ENCODE measurements at regions not wholly inside any gene's neighbourhood (a gene's known extent, or its start where the extent isn't known, plus 50 kb on each side); places are given as distances from the start of the nearest gene placed in this dataset.

DNA sequence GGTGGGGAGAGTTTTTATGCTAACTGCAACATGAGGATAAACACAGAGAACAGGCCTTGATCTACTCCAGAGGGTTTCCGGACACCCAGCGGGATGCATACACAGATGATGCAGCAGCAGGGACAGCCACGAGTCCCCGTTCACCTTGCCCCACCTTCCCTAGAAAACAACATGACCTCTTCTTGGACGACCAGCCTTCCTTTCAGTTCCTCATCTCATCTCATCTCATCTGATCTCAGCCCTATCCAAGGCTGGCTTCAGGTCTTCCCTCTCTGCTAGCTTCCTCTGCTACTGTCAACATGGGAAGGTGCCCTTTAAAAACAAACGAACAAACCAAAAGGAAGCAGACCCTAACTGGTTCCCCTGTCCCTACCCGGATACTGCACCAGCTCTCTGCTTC, 1356.2 kb downstream of the TBC1D22A start:
- TF ChIP-seq, protein P1, sequence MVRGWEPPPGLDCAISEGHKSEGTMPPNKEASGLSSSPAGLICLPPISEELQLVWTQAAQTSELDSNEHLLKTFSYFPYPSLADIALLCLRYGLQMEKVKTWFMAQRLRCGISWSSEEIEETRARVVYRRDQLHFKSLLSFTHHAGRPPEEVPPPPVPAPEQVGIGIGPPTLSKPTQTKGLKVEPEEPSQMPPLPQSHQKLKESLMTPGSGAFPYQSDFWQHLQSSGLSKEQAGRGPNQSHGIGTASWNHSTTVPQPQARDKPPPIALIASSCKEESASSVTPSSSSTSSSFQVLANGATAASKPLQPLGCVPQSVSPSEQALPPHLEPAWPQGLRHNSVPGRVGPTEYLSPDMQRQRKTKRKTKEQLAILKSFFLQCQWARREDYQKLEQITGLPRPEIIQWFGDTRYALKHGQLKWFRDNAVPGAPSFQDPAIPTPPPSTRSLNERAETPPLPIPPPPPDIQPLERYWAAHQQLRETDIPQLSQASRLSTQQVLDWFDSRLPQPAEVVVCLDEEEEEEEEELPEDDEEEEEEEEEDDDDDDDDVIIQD (CRISPR knock-in tag; IDR thresholded peaks at IDR 0.05; ENCODE audit: low read depth) = no peak
- TF ChIP-seq ZNF383 (CRISPR knock-in tag; IDR thresholded peaks at IDR 0.05; ENCODE audit: borderline replicate concordance) (no peak), ZNF232 (CRISPR knock-in tag; IDR thresholded peaks at IDR 0.05; ENCODE audit: borderline replicate concordance) (no peak), ZC3H4 (CRISPR knock-in tag; IDR thresholded peaks at IDR 0.05; ENCODE audit: borderline replicate concordance) (no peak), NCOA2 (CRISPR knock-in tag; IDR thresholded peaks at IDR 0.05) (no peak), ZNF557 (CRISPR knock-in tag; IDR thresholded peaks at IDR 0.05) (no peak), CTCF (CRISPR knock-in tag; IDR thresholded peaks at IDR 0.05) (no peak), U2AF1 (optimal IDR thresholded peaks at IDR 0.05; ENCODE audit: low read depth, low read length) (no peak), CBX5 (CRISPR knock-in tag; IDR thresholded peaks at IDR 0.05; ENCODE audit: borderline replicate concordance) (no peak), FOXJ3 (CRISPR knock-in tag; IDR thresholded peaks at IDR 0.05; ENCODE audit: borderline replicate concordance) (no peak)
- TF ChIP-seq, protein P2, sequence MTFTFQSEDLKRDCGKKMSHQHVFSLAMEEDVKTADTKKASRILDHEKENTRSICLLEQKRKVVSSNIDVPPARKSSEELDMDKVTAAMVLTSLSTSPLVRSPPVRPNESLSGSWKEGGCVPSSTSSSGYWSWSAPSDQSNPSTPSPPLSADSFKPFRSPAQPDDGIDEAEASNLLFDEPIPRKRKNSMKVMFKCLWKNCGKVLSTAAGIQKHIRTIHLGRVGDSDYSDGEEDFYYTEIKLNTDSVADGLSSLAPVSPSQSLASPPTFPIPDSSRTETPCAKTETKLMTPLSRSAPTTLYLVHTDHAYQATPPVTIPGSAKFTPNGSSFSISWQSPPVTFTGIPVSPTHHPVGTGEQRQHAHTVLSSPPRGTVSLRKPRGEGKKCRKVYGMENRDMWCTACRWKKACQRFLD (CRISPR knock-in tag; IDR thresholded peaks at IDR 0.05; ENCODE audit: borderline replicate concordance) = no peak
- TF ChIP-seq, protein P3, sequence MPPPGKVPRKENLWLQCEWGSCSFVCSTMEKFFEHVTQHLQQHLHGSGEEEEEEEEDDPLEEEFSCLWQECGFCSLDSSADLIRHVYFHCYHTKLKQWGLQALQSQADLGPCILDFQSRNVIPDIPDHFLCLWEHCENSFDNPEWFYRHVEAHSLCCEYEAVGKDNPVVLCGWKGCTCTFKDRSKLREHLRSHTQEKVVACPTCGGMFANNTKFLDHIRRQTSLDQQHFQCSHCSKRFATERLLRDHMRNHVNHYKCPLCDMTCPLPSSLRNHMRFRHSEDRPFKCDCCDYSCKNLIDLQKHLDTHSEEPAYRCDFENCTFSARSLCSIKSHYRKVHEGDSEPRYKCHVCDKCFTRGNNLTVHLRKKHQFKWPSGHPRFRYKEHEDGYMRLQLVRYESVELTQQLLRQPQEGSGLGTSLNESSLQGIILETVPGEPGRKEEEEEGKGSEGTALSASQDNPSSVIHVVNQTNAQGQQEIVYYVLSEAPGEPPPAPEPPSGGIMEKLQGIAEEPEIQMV (CRISPR knock-in tag; IDR thresholded peaks at IDR 0.05; ENCODE audit: low read depth) = no peak
- TF ChIP-seq, protein P4, sequence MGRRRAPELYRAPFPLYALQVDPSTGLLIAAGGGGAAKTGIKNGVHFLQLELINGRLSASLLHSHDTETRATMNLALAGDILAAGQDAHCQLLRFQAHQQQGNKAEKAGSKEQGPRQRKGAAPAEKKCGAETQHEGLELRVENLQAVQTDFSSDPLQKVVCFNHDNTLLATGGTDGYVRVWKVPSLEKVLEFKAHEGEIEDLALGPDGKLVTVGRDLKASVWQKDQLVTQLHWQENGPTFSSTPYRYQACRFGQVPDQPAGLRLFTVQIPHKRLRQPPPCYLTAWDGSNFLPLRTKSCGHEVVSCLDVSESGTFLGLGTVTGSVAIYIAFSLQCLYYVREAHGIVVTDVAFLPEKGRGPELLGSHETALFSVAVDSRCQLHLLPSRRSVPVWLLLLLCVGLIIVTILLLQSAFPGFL (CRISPR knock-in tag; IDR thresholded peaks at IDR 0.05) = no peak
- TF ChIP-seq, protein P5, sequence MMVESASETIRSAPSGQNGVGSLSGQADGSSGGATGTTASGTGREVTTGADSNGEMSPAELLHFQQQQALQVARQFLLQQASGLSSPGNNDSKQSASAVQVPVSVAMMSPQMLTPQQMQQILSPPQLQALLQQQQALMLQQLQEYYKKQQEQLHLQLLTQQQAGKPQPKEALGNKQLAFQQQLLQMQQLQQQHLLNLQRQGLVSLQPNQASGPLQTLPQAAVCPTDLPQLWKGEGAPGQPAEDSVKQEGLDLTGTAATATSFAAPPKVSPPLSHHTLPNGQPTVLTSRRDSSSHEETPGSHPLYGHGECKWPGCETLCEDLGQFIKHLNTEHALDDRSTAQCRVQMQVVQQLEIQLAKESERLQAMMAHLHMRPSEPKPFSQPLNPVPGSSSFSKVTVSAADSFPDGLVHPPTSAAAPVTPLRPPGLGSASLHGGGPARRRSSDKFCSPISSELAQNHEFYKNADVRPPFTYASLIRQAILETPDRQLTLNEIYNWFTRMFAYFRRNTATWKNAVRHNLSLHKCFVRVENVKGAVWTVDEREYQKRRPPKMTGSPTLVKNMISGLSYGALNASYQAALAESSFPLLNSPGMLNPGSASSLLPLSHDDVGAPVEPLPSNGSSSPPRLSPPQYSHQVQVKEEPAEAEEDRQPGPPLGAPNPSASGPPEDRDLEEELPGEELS (CRISPR knock-in tag; IDR thresholded peaks at IDR 0.05) = no peak

Data from HepG2 (cell line).